ENCODE measurements at regions not wholly inside any gene's neighbourhood (a gene's known extent, or its start where the extent isn't known, plus 50 kb on each side); places are given as distances from the start of the nearest gene placed in this dataset.

GRCh38 chr10:107540981-107541380 lies 376.5 kb upstream of the SORCS1 start:
- TF ChIP-seq CTCF (conservative IDR thresholded peaks at IDR 0.05; ENCODE audit: low read length) (no peak), EZH2phosphoT487 (IDR thresholded peaks at IDR 0.05; ENCODE audit: borderline replicate concordance) (no peak)
- no peak overlapping the region for H2AFZ ChIP-seq (ENCODE audit: low read length)

GRCh38 chr10:107529350-107529749 lies 364.8 kb upstream of the SORCS1 start:
- no peaks in the 10 kb centered on the region for H3K79me2 ChIP-seq (ENCODE audit: insufficient read depth, low read length)
- H3K4me2 ChIP-seq (ENCODE audit: low read depth, low read length, poor library complexity, severe bottlenecking), result no peak overlapping the region
- H3K4me1 ChIP-seq (ENCODE audit: insufficient read depth, low read length, poor library complexity, severe bottlenecking), result no peaks in the 10 kb centered on the region
- H3K27me3 ChIP-seq (ENCODE audit: insufficient read depth, low read length, poor library complexity, severe bottlenecking), result no peaks in the 10 kb centered on the region
- H2AFZ ChIP-seq (ENCODE audit: low read length), result no peak overlapping the region
- no peaks in the 10 kb centered on the region for H3K9me3 ChIP-seq (ENCODE audit: insufficient read depth, low read depth, low read length)
- no peaks in the 10 kb centered on the region for H3F3A ChIP-seq (ENCODE audit: low read depth)
- TF ChIP-seq EZH2phosphoT487 (IDR thresholded peaks at IDR 0.05; ENCODE audit: borderline replicate concordance), result no peak
- TF ChIP-seq CTCF (conservative IDR thresholded peaks at IDR 0.05; ENCODE audit: low read length), result no peak
- no peaks in the 10 kb centered on the region for H3K36me3 ChIP-seq (ENCODE audit: insufficient read depth, low read length)
- H3K4me3 ChIP-seq (ENCODE audit: low read length, poor library complexity, severe bottlenecking), result no peak overlapping the region
- no peak overlapping the region for H3K9ac ChIP-seq (ENCODE audit: low read depth, low read length, poor library complexity, severe bottlenecking)
- no peaks in the 10 kb centered on the region for H4K20me1 ChIP-seq (ENCODE audit: insufficient read depth, low read length, poor library complexity, severe bottlenecking)
- no peaks in the 10 kb centered on the region for H3K9me2 ChIP-seq (replicated peaks; ENCODE audit: low read depth, low read length)

More at GRCh38 chr10:107540981-107541380, 376.5 kb upstream of the SORCS1 start:
- Histone ChIP-seq H3K9ac (ENCODE audit: low read depth, low read length, poor library complexity, severe bottlenecking) (no peak overlapping the region), H3K79me2 (ENCODE audit: insufficient read depth, low read length) (no peaks in the 10 kb centered on the region), H3K36me3 (ENCODE audit: insufficient read depth, low read length) (no peaks in the 10 kb centered on the region), H3F3A (ENCODE audit: low read depth) (no peaks in the 10 kb centered on the region), H3K4me1 (ENCODE audit: insufficient read depth, low read length, poor library complexity, severe bottlenecking) (no peaks in the 10 kb centered on the region), H3K9me3 (ENCODE audit: insufficient read depth, low read depth, low read length) (no peaks in the 10 kb centered on the region), H4K20me1 (ENCODE audit: insufficient read depth, low read length, poor library complexity, severe bottlenecking) (no peaks in the 10 kb centered on the region), H3K27me3 (ENCODE audit: insufficient read depth, low read length, poor library complexity, severe bottlenecking) (no peaks in the 10 kb centered on the region), H3K9me2 (replicated peaks; ENCODE audit: low read depth, low read length) (no peaks in the 10 kb centered on the region), H3K4me3 (ENCODE audit: low read length, poor library complexity, severe bottlenecking) (no peak overlapping the region), H3K4me2 (ENCODE audit: low read depth, low read length, poor library complexity, severe bottlenecking) (no peak overlapping the region)

GRCh38 chr10:107520348-107520747 lies 355.8 kb upstream of the SORCS1 start:
- Histone ChIP-seq H3K9ac (ENCODE audit: low read depth, low read length, poor library complexity, severe bottlenecking) (no peak overlapping the region), H3K4me2 (ENCODE audit: low read depth, low read length, poor library complexity, severe bottlenecking) (no peak overlapping the region), H3K79me2 (ENCODE audit: insufficient read depth, low read length) (no peaks in the 10 kb centered on the region), H3K4me3 (ENCODE audit: low read length, poor library complexity, severe bottlenecking) (no peak overlapping the region), H3K27me3 (ENCODE audit: insufficient read depth, low read length, poor library complexity, severe bottlenecking) (no peaks in the 10 kb centered on the region), H2AFZ (ENCODE audit: low read length) (no peak overlapping the region), H3K36me3 (ENCODE audit: insufficient read depth, low read length) (no peaks in the 10 kb centered on the region), H3K4me1 (ENCODE audit: insufficient read depth, low read length, poor library complexity, severe bottlenecking) (no peaks in the 10 kb centered on the region), H3K9me2 (replicated peaks; ENCODE audit: low read depth, low read length) (no peaks in the 10 kb centered on the region), H3F3A (ENCODE audit: low read depth) (no peaks in the 10 kb centered on the region), H3K9me3 (ENCODE audit: insufficient read depth, low read depth, low read length) (no peaks in the 10 kb centered on the region), H4K20me1 (ENCODE audit: insufficient read depth, low read length, poor library complexity, severe bottlenecking) (no peaks in the 10 kb centered on the region)
- TF ChIP-seq EZH2phosphoT487 (IDR thresholded peaks at IDR 0.05; ENCODE audit: borderline replicate concordance), result no peak
- no peak for TF ChIP-seq CTCF (conservative IDR thresholded peaks at IDR 0.05; ENCODE audit: low read length)

All from Loucy (cell line).